AG04449 (cell line): ENCODE measurements at regions not wholly inside any gene's neighbourhood (a gene's known extent, or its start where the extent isn't known, plus 50 kb on each side); places are given as distances from the start of the nearest gene placed in this dataset.

Source experiments
- CTCF ChIA-PET: fragments of 350-600 bp; formaldehyde crosslinking; extraction: SDS; loops from one replicate; lab custom pipeline; 2021; ENCODE audit warnings: antibody characterized with exemption; lab: Yijun Ruan, JAX
- POLR2A ChIA-PET: fragments of 400-600, 350-600 bp; formaldehyde crosslinking; extraction: SDS; loops from one replicate; lab custom pipeline; 2020; ENCODE audit warnings: antibody characterized with exemption, inconsistent platforms; lab: Yijun Ruan, JAX
- DNase-seq: peaks from one replicate; pipeline ENCODE4 v3.0.0-alpha.2; 2010; ENCODE audit warnings: low read depth, low spot score
- H3K4me3 ChIP-seq: 2 replicates; pipeline ENCODE4 v1.5.1; 2011; ENCODE audit warnings: low read depth, mild to moderate bottlenecking, control low read depth, low read length
- CTCF ChIP-seq: IDR thresholded peaks from one replicate; pipeline ENCODE4 v1.5.1; 2011; ENCODE audit warnings: mild to moderate bottlenecking, moderate library complexity, low read length, control low read depth, inconsistent platforms; ENCODE audit not compliant: insufficient read depth; ENCODE audit errors: missing control alignments

GRCh38 chr4:187562345-187562744, 433.2 kb upstream of the ZFP42 start:
- no peak for TF ChIP-seq CTCF
- no peak for DNase-seq
- no peak overlapping the region for H3K4me3 ChIP-seq
- ChIA-PET POLR2A (no interaction called here), CTCF (interaction anchor here (0.6 kb wide), 1 partner anchor 460 kb away, joined by 3 read pairs; no protein-coding TSS in a partner anchor)

GRCh38 chr4:187565416-187565815, 430.2 kb upstream of the ZFP42 start:
- no peak for DNase-seq
- no peak overlapping the region for H3K4me3 ChIP-seq
- POLR2A ChIA-PET, result no interaction called here
- TF ChIP-seq CTCF, result no peak
- CTCF ChIA-PET, result no interaction called here

DNA sequence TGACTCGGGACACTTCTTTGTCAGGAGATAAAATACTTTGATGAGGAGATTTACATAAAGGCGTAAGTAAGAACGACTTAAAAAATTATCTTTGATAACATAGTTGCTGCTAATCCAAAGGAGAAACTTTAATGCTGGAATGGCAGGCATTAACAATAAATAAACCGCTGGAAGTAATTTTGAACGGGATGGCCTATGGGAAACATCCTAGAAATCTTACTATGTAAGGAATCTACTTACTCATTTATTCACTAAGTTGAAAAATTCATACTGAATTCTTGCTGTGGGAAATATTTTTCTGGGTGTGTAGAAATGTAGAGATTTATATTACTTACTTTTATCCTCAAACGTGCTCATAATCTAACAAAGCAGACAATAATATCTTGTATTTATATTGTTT, 425.7 kb upstream of the ZFP42 start:
- no peak overlapping the region for H3K4me3 ChIP-seq
- POLR2A ChIA-PET, result no interaction called here
- TF ChIP-seq CTCF, result no peak
- CTCF ChIA-PET, result no interaction called here
- no peak for DNase-seq

- no peak overlapping the region for H3K4me3 ChIP-seq
- CTCF ChIA-PET, result no interaction called here
- DNase-seq, result no peak
- no peak for TF ChIP-seq CTCF
- POLR2A ChIA-PET, result no interaction called here
Measured at GRCh38 chr4:187575706-187576105, 419.9 kb upstream of the ZFP42 start.

GRCh38 chr4:187576751-187577150, 418.8 kb upstream of the ZFP42 start:
- POLR2A ChIA-PET, result no interaction called here
- TF ChIP-seq CTCF, result no peak
- no peak for DNase-seq
- H3K4me3 ChIP-seq, result no peak overlapping the region
- CTCF ChIA-PET, result interaction anchor here (1.4 kb wide), 1 partner anchor 851 kb away, joined by 4 read pairs; no protein-coding TSS in a partner anchor

DNA sequence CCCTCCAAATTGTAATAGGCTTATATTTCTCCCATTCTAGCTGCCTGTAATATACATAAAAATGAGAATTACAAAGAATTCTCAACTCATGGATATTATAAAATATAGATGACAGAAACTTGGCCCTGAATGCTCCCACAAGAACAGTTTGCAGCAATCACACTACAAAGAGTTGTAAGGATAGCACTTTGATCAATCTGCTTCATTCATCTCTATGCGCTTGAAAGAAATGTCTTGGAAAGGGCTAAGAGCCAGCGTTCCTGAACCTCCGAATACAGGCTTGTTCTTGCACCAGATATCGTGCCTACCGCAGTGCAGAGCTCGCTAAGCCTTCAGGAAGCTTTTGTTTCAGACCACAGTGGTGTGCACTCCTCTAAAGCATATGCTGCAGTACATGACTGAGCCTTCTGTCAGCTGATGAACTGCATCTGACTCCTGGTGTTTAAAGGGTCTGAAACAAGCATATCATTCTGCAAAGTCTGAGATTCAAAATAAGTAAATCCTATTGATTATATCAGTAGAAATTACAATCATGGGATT, 417.6 kb upstream of the ZFP42 start:
- TF ChIP-seq CTCF, result no peak
- H3K4me3 ChIP-seq, result no peak overlapping the region
- DNase-seq, result no peak
- ChIA-PET POLR2A (no interaction called here), CTCF (interaction anchor here (1.3 to 1.4 kb wide), 2 partner anchors 776 to 853 kb away, joined by 3 to 4 read pairs; no protein-coding TSS in a partner anchor)
